A673 (cell line): ENCODE measurements at regions not wholly inside any gene's neighbourhood (a gene's known extent, or its start where the extent isn't known, plus 50 kb on each side); places are given as distances from the start of the nearest gene placed in this dataset.
"Not testable (repeated sequence)": the region's sequence is repeated elsewhere in the genome, so short reads cannot be mapped to it uniquely, and the experiment has no call there.

ENCODE experiments used
- BruUV-seq: library from RNA; stranded (reverse); fragments of 400-500 nt; replicated peaks from 2 replicates; lab custom pipeline; 2021; lab: Mats Ljungman, UMichigan
- CTCF ChIA-PET: fragments of 300-600 bp; sonication (Branson Sonifier 250); formaldehyde crosslinking; loops from one replicate; lab custom pipeline; 2022; ENCODE audit warnings: antibody characterized with exemption; lab: Charles Lee
- POLR2A ChIA-PET: fragments of 300-600 bp; sonication (Branson Sonifier 250); formaldehyde crosslinking; loops from one replicate; lab custom pipeline; 2022; ENCODE audit warnings: antibody characterized with exemption; ENCODE audit not compliant: low non-redundant PET; lab: Charles Lee
- DNase-seq: peaks from one replicate; pipeline ENCODE4 v3.0.0-alpha.2; 2015; ENCODE audit warnings: low spot score
- H3K27ac ChIP-seq: fragments of 200-600 bp; sonication (generic); 2 replicates; pipeline ENCODE4 v1.5.1; 2016; ENCODE audit warnings: mixed run types, low read depth, mild to moderate bottlenecking, mixed read lengths, antibody characterized with exemption, low read length; ENCODE audit not compliant: poor library complexity, severe bottlenecking
- H3K27me3 ChIP-seq: fragments of 200-600 bp; sonication (generic); replicated peaks from 2 replicates; pipeline ENCODE4 v1.6.1; 2017; ENCODE audit warnings: mixed run types, low read depth, mild to moderate bottlenecking, mixed read lengths, antibody characterized with exemption, low read length; ENCODE audit not compliant: insufficient read depth, poor library complexity
- H3K36me3 ChIP-seq: fragments of 200-600 bp; sonication (generic); 2 replicates; pipeline ENCODE4 v1.6.1; 2016; ENCODE audit warnings: mixed run types, mild to moderate bottlenecking, mixed read lengths, antibody characterized with exemption, low read length; ENCODE audit not compliant: insufficient read depth, poor library complexity, severe bottlenecking
- H3K4me1 ChIP-seq: fragments of 200-600 bp; sonication (generic); 2 replicates; pipeline ENCODE4 v1.6.1; 2017; ENCODE audit warnings: mixed run types, mild to moderate bottlenecking, mixed read lengths, antibody characterized with exemption, low read length; ENCODE audit not compliant: insufficient read depth, poor library complexity, severe bottlenecking
- H3K4me3 ChIP-seq: fragments of 200-600 bp; sonication (generic); 2 replicates; pipeline ENCODE4 v1.5.1; 2016; ENCODE audit warnings: low read depth, mixed run types, mild to moderate bottlenecking, mixed read lengths, low read length; ENCODE audit not compliant: poor library complexity, severe bottlenecking
- H3K9me3 ChIP-seq: fragments of 200-600 bp; sonication (generic); 2 replicates; pipeline ENCODE4 v1.6.1; 2016; ENCODE audit warnings: mixed run types, low read depth, mild to moderate bottlenecking, mixed read lengths, antibody characterized with exemption, low read length; ENCODE audit not compliant: poor library complexity, severe bottlenecking
- EZH2 ChIP-seq: fragments of 200-600 bp; sonication (generic); IDR thresholded peaks from 2 replicates; pipeline ENCODE4 v1.6.1; 2017; ENCODE audit warnings: borderline replicate concordance, low read depth, mild to moderate bottlenecking, mixed read lengths, antibody characterized with exemption, low read length; ENCODE audit not compliant: poor library complexity, severe bottlenecking
- intact Hi-C: fragments of 100-400 bp; cut with micrococcal nuclease; formaldehyde crosslinking; loops from one replicate; pipeline ENCODE4 v1.10.0; 2022; ENCODE audit not compliant: unreplicated experiment
- TF ChIP-seq, protein P1 (sequence below): fragments of 300-800, 200-600 bp; sonication (generic); conservative IDR thresholded peaks from 2 replicates; pipeline ENCODE4 v1.5.1; 2017; ENCODE audit warnings: low read depth, mild to moderate bottlenecking, antibody characterized with exemption, low read length, moderate library complexity, mixed read lengths

DNA sequence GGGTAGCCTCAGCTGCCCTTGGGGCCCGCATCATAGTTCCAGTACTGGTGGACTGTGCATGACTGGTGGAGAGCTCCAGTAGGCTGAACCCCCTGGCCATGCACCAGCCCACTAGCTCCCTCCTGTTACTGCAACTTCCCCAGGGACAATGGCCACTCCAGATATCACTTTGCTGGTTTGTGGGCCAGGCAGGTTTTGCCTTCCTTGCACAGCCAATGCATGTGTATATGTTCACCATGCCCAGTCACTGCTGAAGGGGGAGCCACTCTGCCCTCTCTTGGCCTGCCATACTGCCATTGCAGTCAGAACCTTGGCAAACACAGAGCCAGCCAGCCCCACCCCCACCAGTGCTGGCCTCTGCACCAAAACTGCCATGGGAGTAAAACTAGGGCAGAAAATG lies 2095.3 kb upstream of the RAG2 start:
- H3K9me3 ChIP-seq, result no peaks in the 10 kb centered on the region
- TF ChIP-seq, protein P1, sequence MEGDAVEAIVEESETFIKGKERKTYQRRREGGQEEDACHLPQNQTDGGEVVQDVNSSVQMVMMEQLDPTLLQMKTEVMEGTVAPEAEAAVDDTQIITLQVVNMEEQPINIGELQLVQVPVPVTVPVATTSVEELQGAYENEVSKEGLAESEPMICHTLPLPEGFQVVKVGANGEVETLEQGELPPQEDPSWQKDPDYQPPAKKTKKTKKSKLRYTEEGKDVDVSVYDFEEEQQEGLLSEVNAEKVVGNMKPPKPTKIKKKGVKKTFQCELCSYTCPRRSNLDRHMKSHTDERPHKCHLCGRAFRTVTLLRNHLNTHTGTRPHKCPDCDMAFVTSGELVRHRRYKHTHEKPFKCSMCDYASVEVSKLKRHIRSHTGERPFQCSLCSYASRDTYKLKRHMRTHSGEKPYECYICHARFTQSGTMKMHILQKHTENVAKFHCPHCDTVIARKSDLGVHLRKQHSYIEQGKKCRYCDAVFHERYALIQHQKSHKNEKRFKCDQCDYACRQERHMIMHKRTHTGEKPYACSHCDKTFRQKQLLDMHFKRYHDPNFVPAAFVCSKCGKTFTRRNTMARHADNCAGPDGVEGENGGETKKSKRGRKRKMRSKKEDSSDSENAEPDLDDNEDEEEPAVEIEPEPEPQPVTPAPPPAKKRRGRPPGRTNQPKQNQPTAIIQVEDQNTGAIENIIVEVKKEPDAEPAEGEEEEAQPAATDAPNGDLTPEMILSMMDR, result no peak
- no peak for TF ChIP-seq EZH2
- H3K27ac ChIP-seq, result no peak overlapping the region
- H3K4me1 ChIP-seq, result no peaks in the 10 kb centered on the region
- H3K36me3 ChIP-seq, result no peaks in the 10 kb centered on the region
- DNase-seq, result no peak
- H3K27me3 ChIP-seq, result no peaks in the 10 kb centered on the region
- intact Hi-C loops, result no loop called here
- POLR2A ChIA-PET, result no interaction called here
- no peak overlapping the region for H3K4me3 ChIP-seq
- no TSS peak for BruUV-seq
- CTCF ChIA-PET, result no interaction called here

DNA sequence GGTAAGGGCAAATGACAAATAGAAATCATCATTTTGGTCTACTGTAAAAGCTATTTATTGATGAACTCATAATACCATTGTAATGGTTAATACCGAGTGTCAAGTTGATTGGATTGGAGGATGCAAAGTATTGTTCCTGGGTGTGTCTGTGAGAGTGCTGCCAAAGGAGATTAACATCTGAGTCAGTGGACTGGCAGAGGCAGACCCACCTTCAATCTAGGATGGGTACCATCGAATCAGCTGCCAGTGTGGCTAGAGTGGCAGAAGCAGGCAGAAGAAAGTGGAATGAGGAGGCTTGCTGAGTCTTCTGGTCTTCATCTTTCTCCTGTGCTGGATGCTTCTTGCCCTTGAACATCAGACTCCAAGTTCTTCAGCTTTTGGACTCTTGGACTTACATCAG lies 2092.2 kb upstream of the RAG2 start:
- CTCF ChIA-PET, H3K4me1 ChIP-seq, DNase-seq, intact Hi-C loops, H3K36me3 ChIP-seq, H3K4me3 ChIP-seq, H3K27me3 ChIP-seq, BruUV-seq, H3K9me3 ChIP-seq, H3K27ac ChIP-seq, POLR2A ChIA-PET: not testable (repeated sequence)

DNA sequence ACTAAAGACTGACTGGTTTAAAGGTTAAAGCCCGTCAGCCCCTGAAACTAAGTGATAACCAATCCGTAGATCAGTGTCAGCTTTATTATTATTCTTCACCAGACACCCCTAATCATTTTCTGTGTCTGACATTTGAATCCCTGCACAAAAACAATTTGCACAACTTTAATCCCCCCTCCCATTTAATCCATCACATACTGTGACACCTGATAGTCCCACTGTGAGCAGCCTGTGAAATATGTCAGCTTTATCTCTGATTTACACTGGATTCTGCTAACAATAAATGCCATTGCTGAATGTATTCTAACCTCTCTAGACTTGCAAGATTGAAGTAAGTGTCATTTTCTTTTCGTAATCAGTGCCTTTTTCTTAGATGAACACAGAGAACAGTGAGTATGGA lies 2089.0 kb upstream of the RAG2 start:
- DNase-seq, result no peak
- H3K4me3 ChIP-seq, result no peak overlapping the region
- no peaks in the 10 kb centered on the region for H3K9me3 ChIP-seq
- H3K27me3 ChIP-seq, result no peaks in the 10 kb centered on the region
- ChIA-PET POLR2A (no interaction called here), CTCF (no interaction called here)
- H3K27ac ChIP-seq, result no peak overlapping the region
- BruUV-seq, result no TSS peak
- intact Hi-C loops, result no loop called here
- H3K4me1 ChIP-seq, result no peaks in the 10 kb centered on the region
- TF ChIP-seq, protein P1, result no peak
- no peak for TF ChIP-seq EZH2
- no peaks in the 10 kb centered on the region for H3K36me3 ChIP-seq

DNA sequence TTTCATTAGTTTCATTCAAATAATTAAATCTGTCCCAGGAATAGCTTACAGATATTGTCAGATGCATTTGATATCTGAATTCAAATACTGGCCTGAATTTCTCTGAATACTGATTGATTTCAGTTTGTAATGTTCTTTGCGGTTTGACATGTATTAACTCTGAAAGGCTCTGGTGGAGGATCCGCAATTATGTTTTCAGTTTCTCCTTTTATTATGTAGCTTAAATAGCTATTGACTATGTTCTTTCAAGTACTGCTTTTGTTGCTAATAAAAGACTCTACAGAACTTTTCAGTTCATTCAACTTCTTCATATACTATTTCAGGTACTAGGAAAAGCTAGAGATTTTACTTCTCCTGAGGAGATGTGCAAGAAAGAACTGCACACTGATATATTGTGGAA lies 2085.4 kb upstream of the RAG2 start:
- no peaks in the 10 kb centered on the region for H3K4me1 ChIP-seq
- no peak overlapping the region for H3K27ac ChIP-seq
- DNase-seq, result no peak
- CTCF ChIA-PET, result no interaction called here
- intact Hi-C loops, result no loop called here
- no peak overlapping the region for H3K4me3 ChIP-seq
- H3K27me3 ChIP-seq, result no peaks in the 10 kb centered on the region
- BruUV-seq, result no TSS peak
- POLR2A ChIA-PET, result no interaction called here
- TF ChIP-seq EZH2, result no peak
- TF ChIP-seq, protein P1, result no peak
- no peaks in the 10 kb centered on the region for H3K9me3 ChIP-seq
- no peaks in the 10 kb centered on the region for H3K36me3 ChIP-seq
